NCI-H748 (cell line): ENCODE measurements at regions not wholly inside any gene's neighbourhood (a gene's known extent, or its start where the extent isn't known, plus 50 kb on each side); places are given as distances from the start of the nearest gene placed in this dataset.
A peak's percentile ranks its signal among the peaks of the same experiment; 100 is the strongest.
"Not testable (repeated sequence)": the region's sequence is repeated elsewhere in the genome, so short reads cannot be mapped to it uniquely, and the experiment has no call there.

Experiments
- DNase-seq: peaks from one replicate; lab custom pipeline; 2025; ENCODE audit not compliant: unreplicated experiment; lab: John Stamatoyannopoulos, UW

GRCh38 chr2:8230466-8230865 is 451.4 kb upstream of the ID2 start:
- peak; percentile 97 for DNase-seq

DNA sequence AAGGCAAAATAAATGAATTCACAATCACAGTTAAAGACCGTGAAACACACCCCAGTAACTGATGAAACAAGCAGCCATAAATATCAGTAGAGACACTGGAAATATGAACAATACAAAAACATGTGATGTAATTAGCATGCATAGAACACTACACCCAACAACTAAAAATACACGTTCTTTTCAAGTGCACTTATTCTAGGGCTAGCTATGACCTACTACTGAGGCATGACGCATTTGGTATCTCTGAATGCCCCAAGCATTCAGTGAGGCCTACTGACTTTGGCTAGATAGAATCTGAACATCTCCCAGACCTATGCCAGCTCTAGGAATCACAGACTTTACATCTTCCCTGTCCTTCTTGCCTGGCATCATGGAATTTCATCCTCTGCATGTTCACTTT is 450.0 kb upstream of the ID2 start:
- no peak for DNase-seq

- no peak for DNase-seq
These were observed 449.0 kb upstream of the ID2 start for GRCh38 chr2:8232871-8233270.

- peak; percentile 67 for DNase-seq
These were observed 447.6 kb upstream of the ID2 start for GRCh38 chr2:8234253-8234652.

- peak; percentile 93 for DNase-seq
These were observed 447.0 kb upstream of the ID2 start for GRCh38 chr2:8234757-8235374.

- no peak for DNase-seq
These were observed 446.4 kb upstream of the ID2 start for GRCh38 chr2:8235419-8235818.

- no peak for DNase-seq
These were observed 445.5 kb upstream of the ID2 start for GRCh38 chr2:8236391-8236790.

- no peak for DNase-seq
These were observed 443.2 kb upstream of the ID2 start for GRCh38 chr2:8238521-8239230.

DNA sequence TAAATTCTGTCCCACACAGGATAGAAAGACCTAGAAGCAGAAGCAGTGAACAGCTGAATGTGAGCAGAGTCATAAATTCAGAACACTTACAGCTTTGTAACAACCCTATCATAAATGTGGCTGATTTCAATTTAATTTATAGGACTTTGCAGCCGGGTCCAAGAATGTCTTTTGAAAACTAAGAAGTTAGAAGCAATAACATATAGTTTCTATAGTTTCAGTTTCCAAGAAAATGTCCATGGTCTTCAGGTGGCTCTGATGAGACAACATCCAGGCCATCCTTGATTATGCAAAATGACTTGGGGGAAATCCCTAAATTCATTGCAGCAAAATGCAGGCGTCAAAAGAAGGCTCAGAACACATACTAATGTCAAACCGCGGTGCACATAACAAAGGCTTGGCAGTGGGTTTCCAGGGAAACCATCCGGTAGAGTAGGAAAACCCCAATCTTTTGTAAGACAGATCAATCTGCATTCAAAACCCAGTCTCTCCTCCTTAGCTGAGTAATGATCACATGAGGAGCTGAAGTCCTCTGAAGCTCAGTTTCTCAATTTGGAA is 442.2 kb upstream of the ID2 start:
- DNase-seq, result peak; percentile 67

DNA sequence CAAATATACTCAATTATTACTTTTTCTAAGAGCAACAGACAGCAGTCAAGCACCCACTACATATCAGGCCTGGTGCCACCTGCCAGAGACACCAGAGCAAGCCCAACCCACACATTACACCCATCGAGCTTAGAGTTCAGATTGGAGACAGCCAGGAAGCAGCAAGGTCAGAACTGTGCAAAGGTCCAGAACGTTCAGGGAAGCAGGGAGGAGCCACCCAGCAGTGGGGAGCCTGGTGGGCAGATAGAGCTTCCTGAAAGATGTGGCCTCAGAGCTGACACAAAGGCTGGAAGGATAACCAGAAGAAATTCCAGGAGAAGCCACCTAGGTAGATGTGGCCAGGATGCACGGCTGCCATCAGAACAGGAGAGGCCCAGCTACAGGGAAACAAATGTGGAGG is 440.5 kb upstream of the ID2 start:
- no peak for DNase-seq

GRCh38 chr2:8242739-8243138 is 439.1 kb upstream of the ID2 start:
- no peak for DNase-seq

DNA sequence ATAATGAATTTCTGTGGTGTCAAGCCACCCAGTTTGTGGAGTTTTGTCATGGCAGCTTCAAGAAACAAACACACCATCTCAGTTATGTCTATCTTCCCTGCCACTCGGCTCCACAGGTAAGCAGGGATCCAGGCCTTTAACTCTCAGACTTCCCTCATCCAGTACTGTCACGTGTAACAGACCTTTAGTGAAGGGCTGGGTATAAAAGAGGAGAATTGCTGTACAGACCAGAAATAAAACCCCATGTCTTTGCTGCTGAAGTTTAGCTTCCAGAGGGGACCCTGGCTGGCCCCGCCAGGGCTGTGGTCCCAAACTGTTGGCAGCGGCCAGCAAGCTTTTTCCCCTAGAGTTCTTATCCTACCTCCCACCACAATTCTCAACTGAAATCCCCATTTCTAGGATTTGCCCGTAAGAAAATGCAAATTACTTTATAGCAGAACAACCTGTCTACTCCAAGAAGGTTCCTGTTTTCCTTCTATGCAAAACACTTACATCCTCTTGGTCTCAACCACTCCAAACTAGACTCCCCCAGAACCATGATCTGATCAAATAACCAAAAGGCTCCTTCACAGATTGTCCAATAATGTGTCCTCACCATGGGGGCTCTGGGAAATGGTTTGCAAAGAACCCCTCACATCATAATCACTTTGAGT is 438.0 kb upstream of the ID2 start:
- DNase-seq, result no peak

DNA sequence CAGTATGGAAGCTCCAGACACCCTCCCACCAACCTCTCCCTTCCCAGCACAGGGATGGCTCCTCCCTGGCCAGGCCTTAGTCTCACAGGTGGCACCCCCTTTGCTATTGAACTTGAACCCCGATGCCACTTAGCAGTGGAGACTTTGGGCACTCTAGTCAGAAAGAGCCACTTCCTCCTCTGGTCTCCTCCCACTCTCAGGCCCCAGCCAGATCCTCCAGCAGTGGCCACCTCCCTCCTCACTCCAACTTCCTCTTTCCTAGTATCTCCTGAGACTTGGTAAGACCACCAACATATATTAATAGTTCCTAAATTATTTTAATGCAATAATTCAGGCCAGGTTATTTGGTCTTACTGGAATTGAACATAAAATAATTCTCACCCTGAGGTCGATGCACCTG is 437.2 kb upstream of the ID2 start:
- no peak for DNase-seq

DNA sequence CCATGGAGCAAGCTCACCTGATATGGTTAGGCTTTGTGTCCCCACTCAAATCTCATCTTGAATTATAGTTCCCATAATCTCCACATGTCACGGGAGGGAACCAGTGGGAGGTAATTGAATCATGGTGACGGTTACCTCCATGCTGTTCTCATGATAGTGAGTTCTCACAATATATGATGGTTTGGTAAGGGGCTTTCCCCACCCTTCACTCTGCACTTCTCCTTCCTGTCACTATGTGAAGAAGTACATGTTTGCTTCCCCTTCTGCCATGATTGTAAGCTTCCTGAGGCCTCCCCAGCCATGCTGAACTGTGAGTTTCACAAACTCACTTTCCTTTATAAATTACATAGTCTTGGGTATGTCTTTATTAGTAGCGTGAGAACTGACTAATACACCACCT is 435.7 kb upstream of the ID2 start:
- DNase-seq, result no peak

DNA sequence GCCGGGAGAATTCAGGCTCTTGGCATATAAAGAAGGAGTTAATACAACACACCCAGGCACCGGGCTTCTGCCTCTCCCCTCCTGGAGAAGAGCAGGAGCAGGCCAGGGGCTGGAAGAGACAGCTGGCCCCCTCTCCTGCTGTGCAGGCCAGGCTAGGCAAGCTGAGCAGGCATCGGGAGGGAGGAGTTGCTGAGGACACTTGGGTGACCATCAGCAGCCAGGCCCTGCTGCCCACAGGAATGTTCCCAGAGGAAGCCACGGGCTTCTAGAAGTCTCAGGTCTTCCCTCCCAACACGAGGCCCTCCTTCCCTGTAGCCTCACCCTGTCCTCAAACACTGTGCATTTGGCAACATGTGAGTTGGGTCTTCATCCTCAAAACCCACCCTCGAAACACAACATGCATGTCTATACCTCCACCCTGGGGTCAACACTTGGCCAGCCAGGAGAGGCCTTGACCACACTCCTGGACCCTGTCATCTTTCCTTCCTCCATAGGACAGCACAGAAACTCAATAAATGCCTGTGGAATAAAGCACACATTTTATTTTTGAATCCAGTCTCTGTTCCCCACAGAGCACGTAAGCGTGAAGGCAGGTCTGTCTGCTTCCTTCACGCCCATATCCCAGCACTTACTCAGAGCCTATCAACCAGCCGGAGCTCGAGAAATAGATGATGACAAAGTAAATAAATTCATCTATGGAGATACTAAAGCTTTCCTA is 433.8 kb upstream of the ID2 start:
- DNase-seq, result no peak

- no peak for DNase-seq
These were observed 433.3 kb upstream of the ID2 start for GRCh38 chr2:8248623-8248957.

DNA sequence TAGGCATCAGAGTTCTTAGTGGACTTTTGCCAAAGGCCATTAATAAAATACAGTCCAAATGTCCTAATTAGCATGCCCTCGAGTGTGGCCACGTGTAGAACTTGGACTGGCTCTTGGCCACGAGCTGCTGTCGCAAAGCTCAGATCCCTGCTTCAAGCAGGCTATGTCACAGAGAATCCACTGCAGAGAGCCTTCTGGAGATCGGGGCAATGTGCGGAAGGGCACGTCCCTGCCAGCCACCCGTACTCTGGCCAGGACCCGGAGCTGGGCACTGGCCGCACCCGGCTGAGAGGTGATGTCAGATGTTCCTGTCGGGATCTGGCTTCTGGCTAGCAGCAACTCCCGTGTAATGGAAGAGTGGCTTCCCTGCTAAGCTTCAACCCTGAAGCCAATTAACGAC is 432.7 kb upstream of the ID2 start:
- no peak for DNase-seq

DNA sequence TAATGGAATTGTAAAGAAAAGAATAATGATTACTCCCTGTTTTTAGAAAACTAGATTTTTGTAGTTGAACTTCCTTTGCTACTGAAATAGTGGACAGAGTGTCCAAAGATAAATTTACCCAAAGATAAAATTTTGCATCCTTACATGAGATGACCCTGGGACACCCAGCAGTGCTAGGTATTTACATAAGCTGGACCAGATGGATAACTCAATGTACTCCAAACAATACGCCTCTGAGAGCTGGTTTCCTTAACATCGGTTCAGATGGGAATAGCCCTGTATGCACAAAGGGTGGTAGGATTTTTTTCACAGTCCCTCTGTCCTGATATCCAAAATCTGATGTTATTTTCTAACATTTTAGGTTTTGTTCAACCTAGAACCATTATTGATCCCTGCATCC is 432.1 kb upstream of the ID2 start:
- peak; percentile 57 for DNase-seq

DNA sequence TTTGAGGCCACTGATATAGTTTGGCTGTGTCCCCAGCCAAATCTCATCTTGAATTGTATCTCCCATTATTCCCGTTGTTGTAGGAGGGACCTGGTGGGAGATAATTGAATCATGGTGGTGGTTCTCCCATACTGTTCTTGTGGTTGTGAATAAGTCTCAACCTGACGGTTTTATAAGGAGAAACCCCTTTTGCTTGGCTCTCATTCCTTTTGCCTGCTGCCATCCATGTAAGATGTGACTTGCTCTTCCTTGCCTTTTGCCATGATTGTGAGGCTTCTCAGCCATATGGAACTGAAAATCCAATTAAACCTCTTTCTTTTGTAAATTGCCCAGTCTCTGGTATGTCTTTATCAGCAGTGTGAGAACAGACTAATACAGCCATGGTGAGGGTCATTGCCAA is 431.6 kb upstream of the ID2 start:
- not testable (repeated sequence) for DNase-seq

- DNase-seq, result no peak
These were observed 430.6 kb upstream of the ID2 start for GRCh38 chr2:8251291-8251690.

DNA sequence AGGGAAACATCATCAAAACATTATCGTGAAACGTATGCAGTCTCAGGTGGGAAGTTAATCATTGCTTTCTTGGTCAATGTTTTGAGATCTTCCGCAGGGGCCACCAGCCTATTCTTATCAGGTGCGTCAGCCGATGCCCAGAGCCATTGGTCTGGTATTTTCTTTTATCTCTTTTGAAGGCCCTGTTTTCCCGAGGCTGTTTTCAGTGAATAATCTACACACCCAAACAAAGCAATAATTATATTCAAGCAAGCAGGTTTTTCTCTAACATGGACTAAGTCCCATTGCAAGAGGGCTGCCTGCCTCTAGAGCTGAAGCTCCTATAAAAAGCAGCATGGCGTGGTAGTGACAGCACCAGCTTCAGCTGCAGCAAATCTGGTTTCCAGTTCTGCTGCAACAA is 430.0 kb upstream of the ID2 start:
- no peak for DNase-seq
